Neural cell (in vitro differentiated cells): ENCODE measurements at regions not wholly inside any gene's neighbourhood (a gene's known extent, or its start where the extent isn't known, plus 50 kb on each side); places are given as distances from the start of the nearest gene placed in this dataset.

Source experiments
- H2AFZ ChIP-seq: fragments of 200-600, 300-800 bp; sonication (generic), shearing (Covaris generic); 2 replicates; pipeline ENCODE4 v1.6.0; 2014; ENCODE audit warnings: low read depth, mild to moderate bottlenecking, antibody characterized with exemption, low read length, moderate library complexity
- H3F3A ChIP-seq: fragments of 200-600 bp; shearing (Covaris generic); 2 replicates; pipeline ENCODE4 v1.6.1; 2016; ENCODE audit warnings: mild to moderate bottlenecking, moderate library complexity, mixed read lengths, antibody characterized with exemption, low read length; ENCODE audit not compliant: insufficient read depth, poor library complexity, severe bottlenecking
- H3K27ac ChIP-seq: fragments of 200-600, 300-800 bp; sonication (generic), shearing (Covaris generic); 2 replicates; pipeline ENCODE4 v1.5.1; 2014; ENCODE audit warnings: mild to moderate bottlenecking, low read length, moderate library complexity
- H3K27me3 ChIP-seq: fragments of 300-800, 200-600 bp; sonication (generic), shearing (Covaris generic); 2 replicates; pipeline ENCODE4 v1.6.0; 2014; ENCODE audit warnings: mild to moderate bottlenecking, low read depth, low read length, moderate library complexity; ENCODE audit not compliant: insufficient read depth
- H3K36me3 ChIP-seq: fragments of 300-800, 200-600 bp; sonication (generic), shearing (Covaris generic); 2 replicates; pipeline ENCODE4 v1.5.1; 2014; ENCODE audit warnings: mild to moderate bottlenecking, antibody characterized with exemption, low read length, moderate library complexity; ENCODE audit not compliant: insufficient read depth
- H3K4me2 ChIP-seq: fragments of 300-800, 200-600 bp; sonication (generic), shearing (Covaris generic); 2 replicates; pipeline ENCODE4 v1.6.0; 2014; ENCODE audit warnings: mild to moderate bottlenecking, low read length
- H3K4me3 ChIP-seq: fragments of 300-800, 200-600 bp; sonication (generic), shearing (Covaris generic); 2 replicates; pipeline ENCODE4 v1.5.1; 2014; ENCODE audit warnings: mild to moderate bottlenecking, low read length, moderate library complexity
- H3K79me2 ChIP-seq: fragments of 200-600 bp; shearing (Covaris generic); replicated peaks from 2 replicates; pipeline ENCODE4 v1.6.0; 2014; ENCODE audit warnings: mild to moderate bottlenecking, low read length, moderate library complexity; ENCODE audit not compliant: insufficient read depth
- H3K9ac ChIP-seq: fragments of 300-800, 200-600 bp; sonication (generic), shearing (Covaris generic); 2 replicates; pipeline ENCODE4 v1.6.1; 2016; ENCODE audit warnings: mild to moderate bottlenecking, low read length, mixed read lengths
- H3K9me2 ChIP-seq: fragments of 200-600 bp; shearing (Covaris generic); 2 replicates; pipeline ENCODE4 v1.6.1; 2016; ENCODE audit warnings: mild to moderate bottlenecking, low read length, mixed read lengths; ENCODE audit not compliant: insufficient read depth
- H3K9me3 ChIP-seq: fragments of 200-600, 300-800 bp; sonication (generic), shearing (Covaris generic); 2 replicates; pipeline ENCODE4 v1.6.1; 2016; ENCODE audit warnings: mild to moderate bottlenecking, mixed run types, low read length, moderate library complexity, mixed read lengths
- H4K20me1 ChIP-seq: fragments of 200-600 bp; shearing (Covaris generic); 2 replicates; pipeline ENCODE4 v1.6.1; 2016; ENCODE audit warnings: mild to moderate bottlenecking, mixed run types; ENCODE audit not compliant: insufficient read depth
- CTCF ChIP-seq: fragments of 450-650 bp; IDR thresholded peaks from 2 replicates; pipeline ENCODE4 v1.5.1; 2014; ENCODE audit warnings: antibody characterized with exemption, mild to moderate bottlenecking, moderate library complexity; ENCODE audit not compliant: poor library complexity, severe bottlenecking
- EP300 ChIP-seq: fragments of 450-650 bp; conservative IDR thresholded peaks from 2 replicates; pipeline ENCODE4 v1.6.1; 2014; ENCODE audit warnings: antibody characterized with exemption, mild to moderate bottlenecking, moderate library complexity; ENCODE audit not compliant: poor library complexity, severe bottlenecking
- EZH2 ChIP-seq: fragments of 200-600, 300-800 bp; shearing (Covaris generic), sonication (generic); IDR thresholded peaks from 2 replicates; pipeline ENCODE4 v1.6.1; 2014; ENCODE audit warnings: antibody characterized with exemption, low read length, borderline replicate concordance, mild to moderate bottlenecking; ENCODE audit not compliant: insufficient read depth, poor library complexity, severe bottlenecking
- MXI1 ChIP-seq: fragments of 450-650 bp; conservative IDR thresholded peaks from 2 replicates; pipeline ENCODE4 v1.6.1; 2014; ENCODE audit warnings: antibody characterized with exemption, mild to moderate bottlenecking; ENCODE audit not compliant: poor library complexity, severe bottlenecking
- POLR2AphosphoS5 ChIP-seq: IDR thresholded peaks from 2 replicates; pipeline ENCODE4 v1.6.1; 2012
- RAD21 ChIP-seq: fragments of 450-650 bp; conservative IDR thresholded peaks from 2 replicates; pipeline ENCODE4 v1.6.1; 2014; ENCODE audit warnings: antibody characterized with exemption, mild to moderate bottlenecking, moderate library complexity
- REST ChIP-seq: IDR thresholded peaks from 2 replicates; pipeline ENCODE4 v1.6.1; 2012; ENCODE audit warnings: borderline replicate concordance
- SMC3 ChIP-seq: fragments of 450-650 bp; conservative IDR thresholded peaks from 2 replicates; pipeline ENCODE4 v1.6.1; 2014; ENCODE audit warnings: antibody characterized with exemption, mild to moderate bottlenecking, moderate library complexity; ENCODE audit not compliant: poor library complexity
- TAF1 ChIP-seq: IDR thresholded peaks from 2 replicates; pipeline ENCODE4 v1.6.1; 2012; ENCODE audit warnings: low read depth

- Histone ChIP-seq H3K9ac (no peak overlapping the region), H3K36me3 (no peaks in the 10 kb centered on the region), H3K4me2 (no peak overlapping the region), H3F3A (no peaks in the 10 kb centered on the region), H3K4me3 (no peak overlapping the region), H3K9me2 (no peaks in the 10 kb centered on the region), H3K79me2 (no peaks in the 10 kb centered on the region), H3K27me3 (no peaks in the 10 kb centered on the region), H4K20me1 (no peaks in the 10 kb centered on the region), H3K27ac (no peak overlapping the region), H2AFZ (no peak overlapping the region), H3K9me3 (no peaks in the 10 kb centered on the region)
- TF ChIP-seq POLR2AphosphoS5, result no peak
- TF ChIP-seq SMC3, result no peak
- TF ChIP-seq EZH2, result no peak
- TF ChIP-seq REST, result no peak
- TF ChIP-seq TAF1, result no peak
- no peak for TF ChIP-seq MXI1
- TF ChIP-seq CTCF, result no peak
- TF ChIP-seq EP300, result no peak
- TF ChIP-seq RAD21, result no peak
Observed at GRCh38 chr10:58094985-58095718, 172.5 kb downstream of the IPMK start.

GRCh38 chr10:58091886-58092285 lies 175.8 kb downstream of the IPMK start:
- Histone ChIP-seq H3K9ac (no peak overlapping the region), H3K4me3 (no peak overlapping the region), H4K20me1 (no peaks in the 10 kb centered on the region), H2AFZ (no peak overlapping the region), H3K9me2 (no peaks in the 10 kb centered on the region), H3K27me3 (no peaks in the 10 kb centered on the region), H3K4me2 (no peak overlapping the region), H3F3A (no peaks in the 10 kb centered on the region), H3K27ac (no peak overlapping the region), H3K9me3 (no peaks in the 10 kb centered on the region), H3K79me2 (no peaks in the 10 kb centered on the region), H3K36me3 (no peaks in the 10 kb centered on the region)
- TF ChIP-seq CTCF (no peak), SMC3 (no peak), RAD21 (no peak), POLR2AphosphoS5 (no peak), MXI1 (no peak), EP300 (no peak), TAF1 (no peak), REST (no peak), EZH2 (no peak)
